Endothelial cell of umbilical vein (primary cell): ENCODE measurements at regions not wholly inside any gene's neighbourhood (a gene's known extent, or its start where the extent isn't known, plus 50 kb on each side); places are given as distances from the start of the nearest gene placed in this dataset.

ENCODE experiments used
- BruUV-seq: library from RNA; stranded (reverse); fragments of 400-500 nt; replicated peaks from 2 replicates; lab custom pipeline; 2021; lab: Mats Ljungman, UMichigan
- CTCF ChIA-PET: fragments of 300-600, 350-600 bp; sonication (Branson Sonifier 250); formaldehyde crosslinking; loops from one replicate; lab custom pipeline; 2021; ENCODE audit warnings: antibody characterized with exemption, inconsistent platforms; lab: Charles Lee
- POLR2A ChIA-PET: fragments of 300-600, 350-600 bp; sonication (Branson Sonifier 250); formaldehyde crosslinking; loops from one replicate; lab custom pipeline; 2021; ENCODE audit warnings: antibody characterized with exemption, inconsistent platforms; lab: Charles Lee
- DNase-seq: peaks from one replicate; pipeline ENCODE4 v3.0.0-alpha.2; 2011; ENCODE audit warnings: low read depth, low spot score
- FAIRE-seq: peaks from 2 replicates; lab custom pipeline; 2011; peaks lifted over from hg19 to GRCh38; lab: Jason Lieb, UNC
- H2AFZ ChIP-seq: 2 replicates; pipeline ENCODE4 v1.6.0; 2012; ENCODE audit warnings: low read depth, low read length, control low read depth, inconsistent platforms
- H3K27ac ChIP-seq: 2 replicates; pipeline ENCODE4 v1.5.1; 2011; ENCODE audit warnings: low read depth, mild to moderate bottlenecking, control low read depth, low read length, moderate library complexity; ENCODE audit not compliant: insufficient read depth
- H3K27me3 ChIP-seq, 2 experiments: 2 replicates each; pipeline versions ENCODE4 v1.6.0 to v1.6.1; 2011; ENCODE audit warnings: low read length in 2 of 2, mixed read lengths in 1 of 2; ENCODE audit not compliant: control insufficient read depth in 2 of 2, insufficient read depth in 2 of 2
- H3K36me3 ChIP-seq, 2 experiments: 2 replicates in 1 of 2; 3 replicates in 1 of 2; pipeline ENCODE4 v1.5.1; 2011; ENCODE audit warnings: low read length in 2 of 2, mild to moderate bottlenecking in 1 of 2, moderate library complexity in 1 of 2; ENCODE audit not compliant: control insufficient read depth in 2 of 2, insufficient read depth in 2 of 2; ENCODE audit errors: extremely low read depth in 1 of 2
- H3K4me1 ChIP-seq: 3 replicates; pipeline ENCODE4 v1.5.1; 2011; ENCODE audit warnings: mild to moderate bottlenecking, low read length; ENCODE audit not compliant: control insufficient read depth, insufficient read depth; ENCODE audit errors: extremely low read depth
- H3K4me2 ChIP-seq: 2 replicates; pipeline ENCODE4 v1.6.1; 2011; ENCODE audit warnings: low read length, control low read depth, mixed read lengths; ENCODE audit not compliant: insufficient read depth
- H3K4me3 ChIP-seq, 3 experiments: fragments of 200-600 bp in 1 of 3; sonication (generic), shearing (Covaris generic) in 1 of 3; replicated peaks in 1 of 3; 2 replicates each; pipeline ENCODE4 v1.5.1; 2011 to 2016; ENCODE audit warnings: control low read depth in 3 of 3, low read length in 3 of 3, mild to moderate bottlenecking in 2 of 3, inconsistent platforms in 1 of 3, low read depth in 1 of 3, moderate library complexity in 1 of 3; ENCODE audit not compliant: insufficient read depth in 1 of 3
- H3K79me2 ChIP-seq: 2 replicates; pipeline ENCODE4 v1.6.0; 2012; ENCODE audit warnings: low read length, inconsistent platforms; ENCODE audit not compliant: control insufficient read depth, insufficient read depth
- H3K9ac ChIP-seq: replicated peaks from 2 replicates; pipeline ENCODE3; 2011; ENCODE audit warnings: low read length, control low read depth; ENCODE audit not compliant: insufficient read depth; ENCODE audit errors: extremely low read depth
- H3K9me1 ChIP-seq: replicated peaks from 3 replicates; pipeline ENCODE4 v1.6.0; 2011; ENCODE audit warnings: mild to moderate bottlenecking, low read length; ENCODE audit not compliant: control insufficient read depth, insufficient read depth; ENCODE audit errors: extremely low read depth
- H3K9me3 ChIP-seq: replicated peaks from 2 replicates; pipeline ENCODE4 v1.5.1; 2012; ENCODE audit warnings: low read length, inconsistent platforms; ENCODE audit not compliant: control insufficient read depth, insufficient read depth
- H4K20me1 ChIP-seq: replicated peaks from 2 replicates; pipeline ENCODE3; 2011; ENCODE audit warnings: mild to moderate bottlenecking, low read length; ENCODE audit not compliant: control insufficient read depth, insufficient read depth; ENCODE audit errors: extremely low read depth
- EZH2 ChIP-seq: IDR thresholded peaks from 2 replicates; pipeline ENCODE4 v1.6.1; 2012; ENCODE audit warnings: borderline replicate concordance, low read depth, mild to moderate bottlenecking, moderate library complexity, low read length, inconsistent platforms; ENCODE audit not compliant: severe bottlenecking
- FOS ChIP-seq: IDR thresholded peaks from 2 replicates; pipeline ENCODE4 v1.6.1; 2011; ENCODE audit warnings: mild to moderate bottlenecking, low read length, moderate library complexity, borderline replicate concordance; ENCODE audit not compliant: insufficient read depth
- GATA2 ChIP-seq: IDR thresholded peaks from 2 replicates; pipeline ENCODE4 v1.7.0; 2011; ENCODE audit warnings: low read depth, mild to moderate bottlenecking, moderate library complexity, mixed read lengths, low read length; ENCODE audit not compliant: insufficient read length, insufficient read depth
- JUN ChIP-seq: IDR thresholded peaks from 2 replicates; pipeline ENCODE4 v1.6.1; 2011; ENCODE audit warnings: borderline replicate concordance, low read depth; ENCODE audit not compliant: insufficient read length, insufficient read depth
- MAX ChIP-seq: IDR thresholded peaks from 2 replicates; pipeline ENCODE4 v1.6.1; 2011; ENCODE audit not compliant: insufficient read depth, insufficient read length
- MYC ChIP-seq: IDR thresholded peaks from one replicate; pipeline ENCODE4 v1.6.1; 2011; ENCODE audit warnings: mild to moderate bottlenecking, low read depth, low read length
- POLR2A ChIP-seq: IDR thresholded peaks from 2 replicates; pipeline ENCODE4 v1.6.1; 2012; ENCODE audit warnings: low read depth, mild to moderate bottlenecking, control low read depth, low read length
- POLR2AphosphoS5 ChIP-seq: IDR thresholded peaks from 2 replicates; pipeline ENCODE4 v1.6.1; 2012; ENCODE audit warnings: low read depth, mild to moderate bottlenecking, control low read depth, low read length, moderate library complexity; ENCODE audit not compliant: insufficient read depth
- dilution Hi-C: fragments of 300-500 bp; cut with MboI; formaldehyde crosslinking; loops from one replicate; pipeline ENCODE4 v1.15.0; 2019; ENCODE audit warnings: low sequenced_read_pairs; ENCODE audit not compliant: extremely low pct_ligation_motif_present
- intact Hi-C: fragments of 100-400 bp; cut with micrococcal nuclease; formaldehyde crosslinking; loops from one replicate; pipeline ENCODE4 v1.10.0; 2022
- TF ChIP-seq, protein P1 (sequence below), 2 donors: IDR thresholded peaks; 1 replicate in 1 of 2; 2 replicates in 1 of 2; pipeline ENCODE4 v1.5.1; 2011; ENCODE audit warnings: low read length in 2 of 2, mild to moderate bottlenecking in 2 of 2, moderate library complexity in 2 of 2, control low read depth in 1 of 2, inconsistent platforms in 1 of 2, low read depth in 1 of 2; ENCODE audit not compliant: insufficient read depth in 1 of 2; ENCODE audit errors: extremely low read depth in 1 of 2

GRCh38 chr13:100728201-100728600 is 53.6 kb upstream of the TMTC4 start:
- Histone ChIP-seq H3K4me2 (no peak overlapping the region), H4K20me1 (no peaks in the 10 kb centered on the region), H3K9me3 (no peaks in the 10 kb centered on the region), H2AFZ (no peak overlapping the region), H3K4me1 (no peaks in the 10 kb centered on the region), H3K36me3 (no peaks in the 10 kb centered on the region), H3K27me3 (no peaks in the 10 kb centered on the region), H3K9me1 (no peaks in the 10 kb centered on the region), H3K9ac (no peak overlapping the region), H3K27ac (no peak overlapping the region), H3K79me2 (no peaks in the 10 kb centered on the region), H3K4me3 (no peak overlapping the region)
- intact Hi-C loops (no loop called here), dilution Hi-C loops (no loop called here)
- DNase-seq = no peak
- TF ChIP-seq POLR2AphosphoS5 = no peak
- TF ChIP-seq GATA2 = no peak
- TF ChIP-seq POLR2A = no peak
- TF ChIP-seq MAX = no peak
- TF ChIP-seq JUN = no peak
- TF ChIP-seq, protein P1, sequence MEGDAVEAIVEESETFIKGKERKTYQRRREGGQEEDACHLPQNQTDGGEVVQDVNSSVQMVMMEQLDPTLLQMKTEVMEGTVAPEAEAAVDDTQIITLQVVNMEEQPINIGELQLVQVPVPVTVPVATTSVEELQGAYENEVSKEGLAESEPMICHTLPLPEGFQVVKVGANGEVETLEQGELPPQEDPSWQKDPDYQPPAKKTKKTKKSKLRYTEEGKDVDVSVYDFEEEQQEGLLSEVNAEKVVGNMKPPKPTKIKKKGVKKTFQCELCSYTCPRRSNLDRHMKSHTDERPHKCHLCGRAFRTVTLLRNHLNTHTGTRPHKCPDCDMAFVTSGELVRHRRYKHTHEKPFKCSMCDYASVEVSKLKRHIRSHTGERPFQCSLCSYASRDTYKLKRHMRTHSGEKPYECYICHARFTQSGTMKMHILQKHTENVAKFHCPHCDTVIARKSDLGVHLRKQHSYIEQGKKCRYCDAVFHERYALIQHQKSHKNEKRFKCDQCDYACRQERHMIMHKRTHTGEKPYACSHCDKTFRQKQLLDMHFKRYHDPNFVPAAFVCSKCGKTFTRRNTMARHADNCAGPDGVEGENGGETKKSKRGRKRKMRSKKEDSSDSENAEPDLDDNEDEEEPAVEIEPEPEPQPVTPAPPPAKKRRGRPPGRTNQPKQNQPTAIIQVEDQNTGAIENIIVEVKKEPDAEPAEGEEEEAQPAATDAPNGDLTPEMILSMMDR (IDR thresholded peaks at IDR 0.05; ENCODE audit: extremely low read depth in 1 of 2, insufficient read depth in 1 of 2, low read depth in 1 of 2, low read length in 2 of 2) = no peak
- no peak for TF ChIP-seq MYC
- TF ChIP-seq EZH2 = no peak
- TF ChIP-seq FOS = no peak
- ChIA-PET CTCF (no interaction called here), POLR2A (no interaction called here)
- BruUV-seq = no TSS peak
- FAIRE-seq = no peak
